HG02678 (cell line): ENCODE measurements at regions not wholly inside any gene's neighbourhood (a gene's known extent, or its start where the extent isn't known, plus 50 kb on each side); places are given as distances from the start of the nearest gene placed in this dataset.
"Not testable (repeated sequence)": the region's sequence is repeated elsewhere in the genome, so short reads cannot be mapped to it uniquely, and the experiment has no call there.

Experiments
- ATAC-seq: cut with Tn5 transposase; IDR thresholded peaks from one replicate; pipeline ENCODE4 v1.9.1; 2021; ENCODE audit warnings: mild to moderate bottlenecking, moderate library complexity; ENCODE audit not compliant: unreplicated experiment

DNA sequence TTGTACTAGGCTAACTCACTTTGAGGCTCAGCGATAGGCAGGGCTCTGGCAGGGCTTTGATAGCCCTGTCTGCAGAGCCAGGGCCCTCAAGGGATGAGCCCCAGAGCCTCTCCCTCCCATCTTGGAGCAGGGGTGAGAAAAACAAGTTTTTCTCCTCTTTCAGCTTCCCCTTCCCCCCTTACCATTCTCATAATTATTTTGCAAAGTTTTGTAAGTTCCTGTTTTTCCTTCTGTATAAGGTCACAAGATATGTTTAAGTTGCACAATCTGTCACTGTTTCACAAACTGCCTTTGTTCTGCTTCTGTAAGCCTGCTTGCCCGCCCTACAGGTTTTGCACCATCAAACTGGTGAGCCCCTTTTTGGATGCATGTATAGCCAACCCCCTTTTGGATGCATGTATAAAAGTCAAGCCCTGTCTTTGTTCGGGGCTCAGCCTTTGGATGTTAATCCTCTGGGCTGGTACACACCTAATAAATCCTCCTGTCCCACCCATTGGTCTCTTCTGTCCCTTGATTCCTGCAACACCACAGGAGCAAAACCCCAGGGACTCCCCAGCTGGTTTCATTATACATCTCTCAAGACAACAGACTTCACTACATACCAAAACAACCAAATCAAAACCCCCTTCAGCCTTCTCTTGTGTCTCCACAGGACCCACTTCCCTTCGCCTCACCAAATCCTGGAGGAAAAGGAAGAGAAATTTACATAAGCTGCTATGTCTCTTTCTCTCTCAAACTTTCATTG lies 52.5 kb upstream of the RESF1 start:
- no peak for ATAC-seq

DNA sequence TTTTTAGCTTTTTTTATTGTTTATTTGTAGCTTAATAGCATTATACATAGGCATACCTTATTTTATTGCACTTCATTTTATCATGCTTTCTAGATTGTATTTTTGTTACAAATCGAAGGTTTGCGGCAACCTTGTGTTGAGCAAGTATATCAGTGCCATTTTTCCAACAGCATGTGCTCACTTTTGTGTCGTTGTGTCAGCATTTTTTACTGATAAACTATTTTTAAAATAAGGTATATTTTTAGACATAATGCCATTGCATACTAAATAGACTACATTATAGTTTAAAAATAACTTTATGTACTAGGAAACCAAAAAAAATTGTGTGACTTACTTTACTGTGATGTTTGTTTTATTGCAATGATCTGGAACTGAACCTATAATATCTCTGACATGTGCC lies 56.2 kb upstream of the RESF1 start:
- no peak for ATAC-seq

DNA sequence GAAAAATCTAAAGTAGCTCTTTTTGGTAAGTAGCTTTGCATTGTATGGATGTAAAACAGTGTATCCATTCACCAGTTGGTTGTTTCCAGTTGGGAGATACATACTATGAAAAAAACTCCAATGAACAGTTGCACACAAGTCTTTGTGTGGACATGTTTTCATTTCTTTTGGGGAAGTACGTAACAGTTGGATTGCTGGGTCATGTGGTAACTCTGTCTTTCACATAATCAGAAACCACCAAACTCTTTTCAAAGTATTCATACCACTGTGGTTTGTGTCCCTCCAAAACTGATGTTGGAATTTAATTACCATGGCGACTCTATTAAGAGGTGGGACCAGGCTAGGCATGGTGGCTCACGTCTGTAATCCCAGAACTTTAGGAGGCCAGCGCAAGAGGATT lies 58.9 kb upstream of the RESF1 start:
- no peak for ATAC-seq

DNA sequence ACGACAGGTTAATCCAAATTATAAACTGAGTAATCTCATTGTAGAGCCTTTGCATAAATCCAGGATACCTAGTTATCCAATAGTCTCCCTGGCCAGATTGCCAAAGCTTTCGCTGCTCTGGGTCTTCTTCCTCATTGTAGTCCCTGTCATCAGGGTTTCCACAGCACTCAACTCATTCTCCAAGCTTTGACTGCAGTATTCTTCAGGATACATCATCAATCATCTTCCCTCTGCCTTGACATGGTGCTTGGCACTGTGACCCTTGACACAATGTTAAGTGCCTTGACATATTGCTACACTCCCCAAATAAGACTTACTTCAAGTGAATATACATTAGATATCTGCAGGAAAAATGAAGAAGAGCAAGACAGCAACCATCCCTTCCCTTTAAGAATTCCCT lies 60.1 kb upstream of the RESF1 start:
- ATAC-seq: no peak

DNA sequence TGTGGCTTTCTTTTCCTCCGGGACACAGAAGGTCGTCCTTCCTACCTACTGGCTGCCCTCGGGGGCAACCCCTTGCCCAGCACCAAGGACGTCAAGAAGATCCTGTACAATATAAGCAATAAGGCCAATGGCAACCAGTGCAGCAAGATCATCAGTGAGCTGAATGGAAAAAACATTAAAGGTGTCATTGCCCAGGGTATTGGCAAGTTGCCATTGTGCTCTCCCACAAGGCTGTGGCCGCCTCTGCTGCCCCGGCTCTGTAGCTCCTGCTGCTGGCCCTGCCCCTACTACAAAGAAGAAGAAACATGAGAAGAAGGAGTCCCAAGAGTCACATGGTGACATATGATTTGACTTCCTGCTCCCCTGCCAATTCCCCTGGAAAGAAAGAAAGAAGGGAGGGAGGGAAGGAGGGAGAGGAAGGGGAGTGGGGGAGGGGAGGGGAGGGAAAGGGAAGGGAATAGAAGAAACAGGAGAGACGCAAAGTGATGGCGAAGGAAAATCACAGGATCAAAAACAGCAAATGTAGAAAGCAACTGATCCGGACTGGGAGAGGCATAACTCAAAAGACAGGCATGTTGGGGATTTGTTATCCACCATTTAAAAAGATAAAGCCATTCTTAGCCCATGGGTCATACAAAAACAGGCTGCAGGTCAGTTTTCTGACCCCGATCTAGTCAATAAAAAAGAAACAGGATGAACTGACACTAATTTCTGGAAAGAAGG lies 61.3 kb upstream of the RESF1 start:
- no peak for ATAC-seq

DNA sequence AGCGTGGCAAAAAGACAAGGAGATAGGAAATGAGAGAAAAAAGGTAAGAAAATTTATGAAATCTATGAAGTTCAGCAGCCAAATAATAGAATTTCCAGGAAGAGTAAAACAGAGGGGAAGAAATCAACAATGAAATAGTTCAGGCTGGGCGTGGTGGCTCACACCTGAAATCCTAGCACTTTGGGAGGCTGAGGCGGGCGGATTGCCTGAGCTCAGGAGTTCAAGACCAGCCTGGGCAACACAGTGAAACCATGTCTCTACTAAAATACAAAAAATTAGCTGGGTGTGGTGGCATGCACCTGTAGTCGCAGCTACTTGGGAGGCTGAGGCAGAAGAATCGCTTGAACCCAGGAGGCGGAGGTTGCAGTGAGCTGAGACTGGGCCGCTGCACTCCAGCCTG lies 62.1 kb upstream of the RESF1 start:
- not testable (repeated sequence) for ATAC-seq

DNA sequence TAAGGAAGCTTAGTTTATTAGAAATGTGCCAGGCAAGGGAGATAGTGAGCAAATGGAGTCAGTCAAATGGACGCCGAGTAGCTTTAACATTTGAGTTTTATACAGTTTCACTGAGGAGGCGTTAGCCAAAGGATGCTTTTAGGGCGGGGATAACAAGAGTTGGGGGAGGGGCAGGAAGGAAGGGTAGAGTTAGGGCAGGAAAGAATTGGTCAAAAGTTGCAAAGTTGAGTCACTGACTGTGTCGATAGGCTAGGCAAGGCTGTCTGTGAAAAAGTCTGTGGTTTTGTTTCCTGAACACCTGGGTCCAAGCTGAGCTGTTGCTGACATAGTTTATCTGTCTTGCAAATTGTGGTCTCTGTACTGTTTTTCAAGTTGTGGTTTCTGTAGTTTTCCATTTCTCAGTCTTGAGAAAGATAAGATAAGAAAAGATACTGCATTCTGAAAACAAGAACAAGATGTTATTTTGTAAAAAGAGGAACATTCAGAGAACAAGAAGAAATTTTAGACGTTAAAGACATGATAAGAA lies 62.6 kb upstream of the RESF1 start:
- peak; percentile 99 for ATAC-seq

DNA sequence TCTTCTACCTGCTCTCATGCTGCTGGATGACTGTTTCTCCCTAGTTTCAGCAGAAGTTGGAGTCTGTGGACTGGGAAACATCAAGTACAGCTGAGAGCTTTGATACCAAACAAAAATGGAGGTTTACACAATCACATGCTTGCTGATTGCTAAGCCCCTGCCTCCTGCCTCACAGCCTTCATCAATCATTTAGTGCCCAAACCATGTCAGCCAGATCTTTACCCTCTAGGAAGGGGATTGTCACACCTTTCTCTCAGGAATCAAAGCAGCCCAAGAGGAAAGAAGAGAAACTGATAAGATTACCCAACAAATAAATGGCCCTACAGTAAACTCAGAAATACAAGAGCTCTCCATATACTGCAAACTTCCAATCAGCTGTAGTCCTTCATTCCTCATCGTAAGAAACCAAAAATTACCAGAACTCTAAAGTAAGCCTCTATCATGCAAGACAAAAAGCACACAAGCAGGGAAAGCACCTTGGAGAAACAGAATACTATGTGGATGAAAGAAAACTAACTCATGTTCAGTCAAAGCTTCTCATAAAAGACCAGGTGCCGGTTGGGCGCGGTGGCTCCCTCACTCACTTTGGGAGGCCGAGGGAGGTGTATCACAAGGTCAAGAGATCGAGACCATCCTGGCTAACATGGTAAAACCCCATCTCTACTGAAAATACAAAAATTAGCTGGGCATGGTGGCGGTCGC lies 63.6 kb upstream of the RESF1 start:
- ATAC-seq: no peak

DNA sequence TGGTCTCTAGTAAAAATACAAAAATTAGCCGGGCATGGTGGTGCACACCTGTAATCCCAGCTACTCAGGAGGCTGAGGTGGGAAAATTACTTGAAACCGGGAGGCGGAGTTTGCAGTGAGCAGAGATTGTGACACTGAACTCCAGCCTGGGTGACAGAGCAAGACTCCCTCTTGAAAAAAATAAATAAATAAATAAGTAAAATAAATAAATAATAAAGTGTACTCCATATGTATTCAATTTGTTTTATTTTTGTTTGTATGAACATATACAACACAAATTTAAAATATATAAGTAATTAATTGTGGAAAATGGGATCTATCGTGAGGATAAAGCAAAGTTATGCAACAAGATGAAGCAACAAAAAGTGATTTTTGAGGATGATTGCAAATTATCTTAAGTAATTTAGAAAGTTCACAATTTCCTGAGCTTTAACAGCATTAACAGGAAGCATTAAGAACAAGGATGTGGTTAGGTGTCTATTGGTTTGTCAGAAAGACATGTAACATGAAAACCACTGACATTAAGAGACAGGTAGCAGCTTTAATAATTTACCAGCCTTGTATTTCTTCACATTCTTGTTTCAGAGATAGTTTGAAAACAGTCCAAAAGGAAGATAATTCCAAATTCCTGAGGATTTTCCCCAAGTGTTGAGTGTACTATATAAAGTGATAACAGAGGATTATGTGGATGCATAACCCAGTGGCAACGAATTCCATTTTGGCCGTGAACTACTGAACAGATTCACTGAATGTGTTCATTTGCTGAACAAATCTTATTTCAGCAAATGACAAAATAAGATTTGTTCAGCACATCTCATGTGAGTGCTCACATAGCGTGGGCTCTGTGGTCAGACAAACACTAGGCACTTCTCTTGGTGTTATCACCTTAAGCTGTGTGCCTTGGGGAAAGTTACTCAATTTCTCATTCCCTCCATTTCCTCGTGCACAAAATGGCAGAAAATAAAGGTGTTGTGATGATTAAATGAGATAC lies 68.6 kb upstream of the RESF1 start:
- ATAC-seq: peak; percentile 68

DNA sequence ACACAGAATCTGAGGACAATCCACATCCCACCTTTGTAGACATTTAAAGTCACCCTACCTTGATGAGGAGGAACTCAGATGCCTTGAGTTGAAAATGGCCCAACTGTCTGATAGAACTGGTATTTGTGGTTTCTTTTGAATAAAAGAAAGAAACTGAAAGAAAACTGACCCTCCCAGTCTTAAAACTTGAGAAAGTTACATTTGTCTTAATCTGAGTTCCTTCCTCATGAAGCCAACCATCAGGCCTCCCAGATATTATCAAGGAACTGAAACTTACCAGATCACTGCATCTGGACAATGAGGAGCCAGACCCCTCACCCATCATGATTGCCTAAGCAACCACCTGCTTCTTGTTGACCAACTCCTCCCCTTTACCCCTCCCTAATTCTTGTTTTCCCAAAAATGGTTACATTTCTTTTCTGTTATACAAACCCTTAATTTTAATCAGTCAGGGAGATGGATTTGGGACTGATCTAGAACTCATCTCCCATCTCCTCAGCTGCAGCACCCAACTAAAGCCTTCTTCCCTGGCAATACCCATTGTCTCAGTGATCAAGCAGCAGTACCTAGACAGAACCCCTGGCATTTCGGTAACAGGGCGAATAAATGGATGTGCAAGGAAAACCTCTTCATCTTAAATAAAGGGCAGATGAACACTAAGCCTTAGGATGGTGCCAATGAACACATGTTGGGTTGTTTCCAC lies 72.0 kb upstream of the RESF1 start:
- ATAC-seq: no peak

DNA sequence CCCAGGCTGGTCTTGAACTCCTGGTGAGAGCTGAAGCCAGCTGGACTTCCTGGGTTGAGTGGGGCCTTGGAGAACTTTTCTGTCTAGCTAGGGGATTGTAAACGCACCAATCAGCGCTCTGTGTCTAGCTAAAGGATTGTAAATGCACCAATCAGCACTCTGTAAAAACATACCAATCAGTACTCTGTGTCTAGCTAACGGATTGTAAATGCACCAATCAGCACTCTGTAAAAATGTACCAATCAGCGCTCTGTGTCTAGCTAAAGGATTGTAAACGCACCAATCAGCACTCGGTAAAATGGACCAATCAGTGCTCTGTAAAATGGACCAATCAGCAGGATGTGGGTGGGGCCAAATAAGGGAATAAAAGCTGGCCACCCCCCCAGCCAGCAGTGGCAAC lies 76.5 kb upstream of the RESF1 start:
- ATAC-seq: not testable (repeated sequence)

DNA sequence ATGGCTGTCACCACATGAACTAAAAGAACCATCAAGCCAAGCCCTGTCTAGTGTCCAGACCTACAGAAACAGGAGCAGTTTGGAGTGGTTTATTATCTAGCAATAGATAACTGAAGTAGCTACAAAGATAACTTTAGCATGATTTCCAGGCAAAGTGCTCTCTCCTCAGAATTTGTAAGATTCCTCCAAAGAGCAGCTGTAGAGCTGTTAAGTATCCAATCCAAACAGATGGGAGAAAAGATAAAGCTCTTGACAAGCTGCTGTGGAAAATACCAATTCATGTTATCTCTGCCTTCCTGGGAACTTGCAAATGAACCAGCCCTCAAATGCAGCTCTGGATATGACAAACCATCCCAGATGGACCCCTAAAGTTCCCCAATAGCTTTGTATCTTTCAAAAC lies 78.9 kb upstream of the RESF1 start:
- ATAC-seq: no peak

DNA sequence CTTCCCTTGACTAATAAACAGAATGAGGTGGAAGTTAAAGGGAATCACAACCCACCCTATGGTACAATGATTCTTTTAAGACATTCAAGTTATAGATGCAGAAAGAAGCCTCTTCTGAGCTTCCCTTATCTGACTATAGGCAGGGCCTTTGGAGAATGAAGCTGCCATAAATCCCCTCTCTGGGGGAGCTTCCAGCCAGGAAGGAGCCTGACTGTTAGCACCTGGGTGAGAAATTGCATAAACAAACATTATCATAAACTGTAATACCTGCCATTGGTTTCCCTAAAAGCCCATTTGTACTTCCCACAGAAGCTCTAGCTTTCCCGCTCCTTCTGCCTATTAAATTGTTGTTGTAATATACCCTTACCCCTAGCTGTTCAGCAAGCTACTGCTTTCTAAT lies 81.3 kb upstream of the RESF1 start:
- ATAC-seq: no peak

DNA sequence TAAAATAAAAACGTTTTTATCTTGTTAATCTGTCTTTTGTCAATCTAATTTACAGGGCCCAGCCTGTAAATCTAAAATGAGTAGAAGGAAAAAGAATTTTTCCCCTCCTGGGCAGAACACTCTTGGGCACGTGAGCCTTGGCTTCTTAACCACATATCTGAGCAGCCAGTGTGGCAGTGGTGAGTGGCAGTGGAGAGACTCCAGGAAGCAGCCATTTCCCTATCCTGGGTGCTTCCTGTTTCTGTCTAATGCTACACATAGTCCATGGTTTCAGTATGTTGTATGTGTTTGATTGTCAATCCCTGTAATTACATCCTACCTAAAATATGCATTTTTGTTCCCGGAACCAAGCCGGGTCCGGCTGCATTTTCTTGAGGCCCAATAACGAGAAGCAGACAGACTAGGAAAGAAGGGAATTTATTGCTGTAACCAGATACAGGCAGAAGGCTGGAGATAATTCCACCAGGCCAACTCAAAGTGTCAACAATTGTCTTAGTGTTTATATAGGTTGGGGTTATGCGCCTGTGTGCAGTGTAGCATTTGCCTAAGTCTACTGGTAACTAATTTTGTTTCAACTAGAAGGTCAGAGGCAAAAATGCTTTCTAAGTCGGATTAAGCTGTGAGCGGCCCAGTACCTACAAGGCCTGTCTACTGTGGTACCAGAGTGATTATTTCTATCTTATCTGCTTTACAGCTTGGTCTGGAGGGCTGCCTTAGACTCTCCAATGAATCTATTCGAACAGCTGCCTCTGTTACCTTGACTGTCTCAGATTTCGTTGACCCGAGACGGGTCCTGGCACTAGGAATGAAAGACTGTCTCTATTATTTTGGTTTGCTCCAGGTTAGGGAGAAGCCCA lies 82.4 kb upstream of the RESF1 start:
- no peak for ATAC-seq

DNA sequence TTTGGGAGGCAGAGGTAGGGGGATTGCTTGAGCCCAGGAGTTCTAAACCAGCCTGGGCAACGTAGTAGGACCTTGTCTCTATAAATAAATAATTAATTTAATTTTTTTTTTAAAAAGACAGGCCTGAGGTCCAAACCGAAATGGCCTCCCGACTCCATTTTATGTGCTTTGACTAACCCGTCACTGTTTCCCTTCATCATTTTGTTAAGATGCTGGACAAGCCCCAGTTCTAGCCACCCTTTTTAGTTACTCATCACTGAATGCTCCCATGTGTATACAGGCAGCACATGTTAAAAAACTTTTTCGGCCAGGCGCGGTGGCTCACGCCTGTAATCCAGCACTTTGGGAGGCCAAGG lies 83.6 kb upstream of the RESF1 start:
- no peak for ATAC-seq

DNA sequence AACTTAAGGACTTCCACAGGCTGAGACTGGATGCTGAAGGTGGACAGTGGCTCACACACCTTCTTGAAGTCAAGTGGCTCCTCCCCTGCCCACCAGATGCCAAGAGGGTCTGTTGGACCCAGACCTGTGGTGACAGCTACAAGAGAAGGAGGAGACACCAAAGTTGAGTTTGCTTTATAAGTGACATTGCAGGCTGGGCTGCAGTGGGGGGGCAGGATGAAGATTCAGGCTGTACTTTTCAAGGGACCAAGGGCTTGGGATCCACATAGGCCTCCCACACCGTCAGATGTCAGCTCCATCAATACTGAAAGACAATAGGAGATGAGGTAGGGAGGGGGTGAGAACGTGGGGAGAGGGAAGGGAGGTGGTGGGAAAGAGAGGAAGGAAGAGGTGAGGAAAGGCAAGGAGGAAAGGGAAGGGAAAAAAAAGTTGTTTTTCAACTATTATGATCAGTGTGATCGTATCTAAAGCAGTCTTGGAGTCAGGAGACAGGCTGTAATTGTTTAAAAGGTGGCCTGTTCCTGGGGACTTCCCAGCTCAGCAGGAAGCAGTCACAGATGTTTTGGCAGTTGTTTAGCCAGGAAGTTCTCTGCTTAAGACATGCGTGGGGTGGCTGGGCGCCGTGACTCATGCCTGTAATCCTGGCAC lies 84.1 kb upstream of the RESF1 start:
- ATAC-seq: peak; percentile 87

DNA sequence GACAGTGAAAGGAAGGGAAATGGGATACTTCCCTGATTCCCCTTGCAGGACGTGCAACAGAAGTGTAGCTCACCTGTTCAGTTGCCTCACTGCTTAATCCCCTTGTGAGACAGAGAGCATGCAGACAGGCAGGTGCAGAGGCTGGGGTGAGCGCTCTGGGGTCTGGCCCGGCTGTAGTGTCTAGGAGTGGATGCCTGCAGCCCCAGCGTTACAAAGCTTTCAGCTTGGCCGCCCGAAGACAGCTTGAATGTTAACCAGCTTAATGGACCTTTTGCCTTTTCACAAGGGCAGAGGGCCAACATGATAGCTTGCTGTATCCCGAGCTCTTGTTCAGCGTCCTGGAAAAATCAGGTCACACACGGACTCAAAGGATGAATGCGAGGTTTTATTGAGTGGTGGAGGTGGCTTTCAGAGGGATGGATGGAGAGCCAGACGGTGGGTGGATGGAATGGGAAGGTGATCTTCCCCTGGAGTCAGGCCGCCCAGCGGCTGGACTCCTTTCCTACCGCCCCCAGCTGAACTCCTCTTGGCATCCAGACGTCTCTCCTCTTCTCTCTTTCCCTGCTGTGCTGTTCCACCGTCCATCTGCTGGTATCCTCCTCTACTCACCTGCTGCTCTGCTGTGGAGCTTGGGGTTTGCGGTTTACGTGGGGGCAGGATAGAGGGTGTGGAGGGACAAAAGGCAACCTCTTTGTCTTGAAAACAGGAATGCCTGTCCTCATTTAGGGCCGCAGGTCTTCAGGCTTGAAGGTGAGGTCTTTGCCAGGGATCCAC lies 86.2 kb upstream of the RESF1 start:
- no peak for ATAC-seq

DNA sequence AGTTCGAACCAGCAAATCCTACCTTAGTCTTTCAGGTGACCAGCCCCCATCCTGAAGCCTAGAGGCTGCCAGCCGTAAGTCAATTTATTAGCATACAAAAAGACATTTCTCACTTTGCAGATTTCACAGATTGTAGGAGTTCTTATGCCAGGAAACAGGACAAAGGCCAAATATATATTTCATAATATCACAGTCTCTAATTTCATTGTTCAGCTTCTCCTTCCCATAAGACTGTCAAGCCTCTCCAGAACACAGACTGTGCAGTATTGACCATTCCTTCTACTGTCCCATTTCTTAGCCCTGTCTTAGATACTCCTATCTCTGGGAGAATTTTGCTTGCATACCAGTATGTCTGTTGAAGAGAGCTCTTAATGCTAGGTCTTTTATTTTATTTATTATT lies 89.2 kb upstream of the RESF1 start:
- no peak for ATAC-seq
